ENCODE measurements at regions not wholly inside any gene's neighbourhood (a gene's known extent, or its start where the extent isn't known, plus 50 kb on each side); places are given as distances from the start of the nearest gene placed in this dataset.

DNA sequence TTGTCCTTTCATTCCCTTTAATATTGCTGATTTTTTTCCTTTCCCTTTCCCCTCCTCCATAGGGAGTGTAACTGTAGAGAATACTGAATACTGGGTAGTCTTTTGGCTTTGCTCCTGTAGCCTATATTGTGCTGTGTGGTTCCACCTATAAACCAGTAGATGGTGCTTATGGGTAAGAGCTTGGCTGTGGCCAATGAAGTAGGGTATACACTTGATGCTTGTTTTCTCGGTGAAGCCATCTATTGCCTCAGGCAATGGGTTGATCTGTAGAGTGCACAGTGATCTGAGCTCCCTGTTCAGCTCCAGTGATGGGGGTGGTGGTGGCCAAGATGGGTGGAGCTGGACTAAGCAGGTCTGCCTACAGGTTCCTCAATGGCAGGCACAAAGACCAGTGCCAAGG is 203.3 kb upstream of the IMPG1 start:
- CTCF ChIA-PET = no interaction called here

GRCh38 chr6:76264468-76264867 is 192.0 kb upstream of the IMPG1 start:
- Mint-ChIP-seq H3K4me3 (no peak overlapping the region), H3K36me3 (no peaks in the 10 kb centered on the region), H3K27me3 (no peaks in the 10 kb centered on the region), H3K9me3 (peaks cover 43% of the 10 kb centered on the region), H3K27ac (no peak overlapping the region), H3K4me1 (ENCODE audit: low read depth) (no peaks in the 10 kb centered on the region)
- intact Hi-C loops (cut with micrococcal nuclease) = no loop called here
- POLR2A ChIA-PET = no interaction called here
- CTCF ChIA-PET = no interaction called here
- no peak for DNase-seq

More for the DNA sequence above, 203.3 kb upstream of the IMPG1 start:
- no peak overlapping the region for H3K4me3 Mint-ChIP-seq
- H3K27me3 Mint-ChIP-seq = no peaks in the 10 kb centered on the region
- POLR2A ChIA-PET = no interaction called here
- no peak for DNase-seq
- H3K27ac Mint-ChIP-seq = no peak overlapping the region
- no peaks in the 10 kb centered on the region for H3K36me3 Mint-ChIP-seq
- peaks cover 30% of the 10 kb centered on the region for H3K9me3 Mint-ChIP-seq
- intact Hi-C loops (cut with micrococcal nuclease) = no loop called here
- H3K4me1 Mint-ChIP-seq (ENCODE audit: low read depth) = no peaks in the 10 kb centered on the region

- no peaks in the 10 kb centered on the region for H3K4me1 Mint-ChIP-seq (ENCODE audit: low read depth)
- H3K27ac Mint-ChIP-seq = no peak overlapping the region
- no peak for DNase-seq
- ChIA-PET POLR2A (no interaction called here), CTCF (no interaction called here)
- intact Hi-C loops (cut with micrococcal nuclease) = no loop called here
- peaks cover 37% of the 10 kb centered on the region for H3K9me3 Mint-ChIP-seq
- H3K27me3 Mint-ChIP-seq = no peaks in the 10 kb centered on the region
- H3K36me3 Mint-ChIP-seq = no peaks in the 10 kb centered on the region
- H3K4me3 Mint-ChIP-seq = no peak overlapping the region
These were observed 189.8 kb upstream of the IMPG1 start for GRCh38 chr6:76262240-76262639.

- peaks cover 5% of the 10 kb centered on the region for H3K9me3 Mint-ChIP-seq
- H3K4me1 Mint-ChIP-seq (ENCODE audit: low read depth) = no peaks in the 10 kb centered on the region
- no peak overlapping the region for H3K4me3 Mint-ChIP-seq
- POLR2A ChIA-PET = no interaction called here
- H3K36me3 Mint-ChIP-seq = no peaks in the 10 kb centered on the region
- H3K27me3 Mint-ChIP-seq = no peaks in the 10 kb centered on the region
- CTCF ChIA-PET = no interaction called here
- no peak for DNase-seq
- no peak overlapping the region for H3K27ac Mint-ChIP-seq
- intact Hi-C loops (cut with micrococcal nuclease) = no loop called here
These were observed 178.2 kb upstream of the IMPG1 start for GRCh38 chr6:76250666-76251065.

- ChIA-PET POLR2A (no interaction called here), CTCF (no interaction called here)
- no peaks in the 10 kb centered on the region for H3K27me3 Mint-ChIP-seq
- intact Hi-C loops (cut with micrococcal nuclease) = no loop called here
- no peak overlapping the region for H3K27ac Mint-ChIP-seq
- no peak for DNase-seq
- no peaks in the 10 kb centered on the region for H3K36me3 Mint-ChIP-seq
- H3K9me3 Mint-ChIP-seq = peaks cover 2% of the 10 kb centered on the region
- no peak overlapping the region for H3K4me3 Mint-ChIP-seq
- no peaks in the 10 kb centered on the region for H3K4me1 Mint-ChIP-seq (ENCODE audit: low read depth)
These were observed 175.1 kb upstream of the IMPG1 start for GRCh38 chr6:76247527-76247926.

DNA sequence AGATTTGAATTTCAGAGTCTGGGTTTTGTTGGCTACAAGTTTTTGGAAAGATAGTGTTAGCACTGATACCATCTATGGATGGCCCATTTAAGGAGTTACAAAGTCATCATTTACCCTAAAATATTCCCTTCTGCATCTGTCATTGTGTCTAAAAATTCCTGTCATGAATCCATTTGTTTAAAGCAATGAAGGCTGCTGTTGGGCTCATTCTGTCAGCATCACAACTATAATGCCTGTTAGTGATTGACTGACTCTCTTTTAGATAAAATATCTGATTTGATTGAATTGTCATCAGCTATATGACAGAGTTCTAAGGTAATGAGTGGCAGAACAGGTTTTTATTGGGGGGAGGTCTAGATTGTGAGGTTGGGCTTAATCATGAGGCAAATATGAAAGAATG is 167.6 kb upstream of the IMPG1 start:
- POLR2A ChIA-PET = no interaction called here
- no peak overlapping the region for H3K27ac Mint-ChIP-seq
- no peaks in the 10 kb centered on the region for H3K4me1 Mint-ChIP-seq (ENCODE audit: low read depth)
- no peak overlapping the region for H3K4me3 Mint-ChIP-seq
- H3K36me3 Mint-ChIP-seq = no peaks in the 10 kb centered on the region
- DNase-seq = no peak
- H3K27me3 Mint-ChIP-seq = no peaks in the 10 kb centered on the region
- intact Hi-C loops (cut with micrococcal nuclease) = no loop called here
- CTCF ChIA-PET = no interaction called here
- H3K9me3 Mint-ChIP-seq = peaks cover 19% of the 10 kb centered on the region

DNA sequence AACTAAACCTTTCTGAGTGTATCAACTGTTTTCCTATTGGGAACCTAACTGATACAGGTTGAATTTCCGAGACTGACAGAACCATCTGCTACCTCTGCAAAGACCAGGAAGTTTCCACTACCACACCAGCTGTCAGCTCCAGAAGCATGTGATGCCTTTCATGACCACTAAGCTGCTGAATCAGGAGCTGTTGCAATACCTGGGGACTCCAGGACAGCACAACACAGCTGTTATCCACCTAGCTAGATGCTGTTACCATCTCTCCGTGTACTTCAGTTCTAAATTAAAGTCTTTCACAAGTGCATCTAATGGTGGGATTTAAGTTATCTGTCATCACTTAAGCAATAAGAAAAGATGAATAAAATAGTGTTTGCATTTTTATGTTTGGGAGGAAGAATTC is 158.2 kb upstream of the IMPG1 start:
- Mint-ChIP-seq H3K9me3 (peaks cover 2% of the 10 kb centered on the region), H3K36me3 (no peaks in the 10 kb centered on the region), H3K27ac (no peak overlapping the region), H3K4me1 (ENCODE audit: low read depth) (no peaks in the 10 kb centered on the region), H3K27me3 (no peaks in the 10 kb centered on the region), H3K4me3 (no peak overlapping the region)
- ChIA-PET POLR2A (no interaction called here), CTCF (no interaction called here)
- DNase-seq = no peak
- intact Hi-C loops (cut with micrococcal nuclease) = no loop called here

DNA sequence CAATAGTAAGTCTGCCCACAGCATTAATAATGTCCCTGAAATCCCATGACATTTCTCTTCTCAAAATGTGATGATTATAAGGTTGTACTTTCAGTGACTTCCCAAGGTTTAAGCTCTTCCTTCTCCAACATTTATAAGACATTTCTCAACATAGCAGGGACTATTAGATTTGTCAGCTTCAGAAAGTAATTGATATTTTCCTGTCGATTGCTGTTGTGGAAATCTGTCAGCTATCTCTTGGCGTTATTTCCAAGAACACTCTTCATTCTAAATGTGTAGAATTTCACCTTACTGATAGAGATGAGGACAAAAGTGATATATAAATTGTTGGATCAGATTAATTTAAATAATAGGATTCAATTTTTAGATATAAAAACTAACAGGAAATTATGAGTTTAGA is 149.7 kb upstream of the IMPG1 start:
- no peaks in the 10 kb centered on the region for H3K36me3 Mint-ChIP-seq
- no peak for DNase-seq
- intact Hi-C loops (cut with micrococcal nuclease) = no loop called here
- H3K4me3 Mint-ChIP-seq = no peak overlapping the region
- H3K4me1 Mint-ChIP-seq (ENCODE audit: low read depth) = no peaks in the 10 kb centered on the region
- H3K27ac Mint-ChIP-seq = no peak overlapping the region
- ChIA-PET CTCF (no interaction called here), POLR2A (no interaction called here)
- no peaks in the 10 kb centered on the region for H3K27me3 Mint-ChIP-seq
- H3K9me3 Mint-ChIP-seq = peaks cover 7% of the 10 kb centered on the region

- Mint-ChIP-seq H3K4me3 (no peak overlapping the region), H3K36me3 (no peaks in the 10 kb centered on the region), H3K27ac (no peak overlapping the region), H3K9me3 (peaks cover 7% of the 10 kb centered on the region), H3K4me1 (ENCODE audit: low read depth) (no peaks in the 10 kb centered on the region), H3K27me3 (no peaks in the 10 kb centered on the region)
- CTCF ChIA-PET = no interaction called here
- intact Hi-C loops (cut with micrococcal nuclease) = no loop called here
- POLR2A ChIA-PET = no interaction called here
- DNase-seq = no peak
These were observed 149.1 kb upstream of the IMPG1 start for GRCh38 chr6:76221525-76221924.

- no peaks in the 10 kb centered on the region for H3K36me3 Mint-ChIP-seq
- H3K9me3 Mint-ChIP-seq = peaks cover 7% of the 10 kb centered on the region
- intact Hi-C loops (cut with micrococcal nuclease) = no loop called here
- no peak overlapping the region for H3K27ac Mint-ChIP-seq
- ChIA-PET POLR2A (no interaction called here), CTCF (no interaction called here)
- H3K27me3 Mint-ChIP-seq = no peaks in the 10 kb centered on the region
- no peak for DNase-seq
- H3K4me3 Mint-ChIP-seq = no peak overlapping the region
- H3K4me1 Mint-ChIP-seq (ENCODE audit: low read depth) = no peaks in the 10 kb centered on the region
These were observed 148.3 kb upstream of the IMPG1 start for GRCh38 chr6:76220805-76221204.

DNA sequence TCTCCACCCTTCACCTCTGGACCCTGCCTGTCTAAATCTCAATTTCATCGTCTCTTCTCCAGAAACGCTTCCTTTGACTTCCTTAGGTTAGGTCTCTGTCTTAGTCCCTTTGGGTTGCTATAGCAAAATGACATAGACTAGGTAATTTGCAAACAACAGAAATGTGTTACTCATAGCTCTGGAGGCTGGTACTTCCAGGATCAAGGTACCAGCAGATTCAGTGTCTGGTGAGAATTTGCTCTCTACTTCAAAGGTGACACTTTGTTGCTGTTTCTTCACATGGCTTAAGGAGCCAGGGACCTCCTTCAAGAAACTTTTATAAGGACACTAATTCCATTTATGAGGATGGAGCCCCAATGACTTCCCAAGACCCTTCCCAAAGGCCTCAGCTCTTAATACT is 145.1 kb upstream of the IMPG1 start:
- ChIA-PET POLR2A (no interaction called here), CTCF (no interaction called here)
- Mint-ChIP-seq H3K4me1 (ENCODE audit: low read depth) (no peaks in the 10 kb centered on the region), H3K4me3 (no peak overlapping the region), H3K36me3 (no peaks in the 10 kb centered on the region), H3K27me3 (no peaks in the 10 kb centered on the region), H3K9me3 (peaks cover 11% of the 10 kb centered on the region), H3K27ac (no peak overlapping the region)
- no peak for DNase-seq
- intact Hi-C loops (cut with micrococcal nuclease) = no loop called here

DNA sequence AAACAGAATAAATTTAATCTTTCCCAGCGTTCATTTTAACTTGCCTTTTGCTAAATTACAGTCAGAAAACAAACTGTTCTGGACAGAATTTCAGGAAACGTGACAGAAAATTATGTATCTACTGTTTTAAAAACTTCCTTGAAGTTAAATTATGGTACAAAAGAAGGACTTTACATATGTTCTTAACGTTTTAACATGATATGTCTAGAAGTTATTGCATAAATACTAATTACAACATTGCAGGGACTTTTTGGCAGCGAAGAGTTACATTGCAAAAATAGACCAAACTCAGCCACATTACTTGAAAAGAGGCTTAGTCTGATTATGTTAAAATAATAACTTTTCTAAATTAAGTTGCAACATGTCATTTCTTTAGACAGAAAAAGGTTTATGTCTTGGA is 142.1 kb upstream of the IMPG1 start:
- intact Hi-C loops (cut with micrococcal nuclease) = no loop called here
- H3K9me3 Mint-ChIP-seq = peaks cover 20% of the 10 kb centered on the region
- ChIA-PET POLR2A (no interaction called here), CTCF (no interaction called here)
- DNase-seq = no peak
- H3K27ac Mint-ChIP-seq = no peak overlapping the region
- H3K36me3 Mint-ChIP-seq = no peaks in the 10 kb centered on the region
- H3K27me3 Mint-ChIP-seq = no peaks in the 10 kb centered on the region
- H3K4me3 Mint-ChIP-seq = no peak overlapping the region
- H3K4me1 Mint-ChIP-seq (ENCODE audit: low read depth) = no peaks in the 10 kb centered on the region

DNA sequence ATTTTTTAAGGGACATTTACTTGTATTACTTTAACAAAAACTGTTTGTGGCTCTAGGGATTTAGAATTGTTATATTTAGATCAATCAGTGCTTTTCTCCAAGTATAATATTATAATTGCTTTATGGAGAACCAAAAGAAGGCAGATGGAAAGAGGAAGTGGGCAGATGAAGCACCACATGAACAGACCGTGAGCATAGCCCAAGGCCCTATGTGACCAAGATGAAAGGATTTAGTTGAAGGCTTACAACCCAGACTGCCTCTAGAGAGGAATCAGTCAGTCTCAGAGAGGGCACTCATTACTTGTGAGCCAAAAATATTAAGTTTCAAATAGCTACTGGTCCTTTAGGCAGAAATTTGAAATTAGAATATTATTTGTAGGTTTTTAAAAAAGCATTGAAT is 102.3 kb upstream of the IMPG1 start:
- no peak for DNase-seq
- Mint-ChIP-seq H3K4me3 (no peak overlapping the region), H3K4me1 (ENCODE audit: low read depth) (no peaks in the 10 kb centered on the region), H3K27ac (no peak overlapping the region), H3K9me3 (peaks cover 3% of the 10 kb centered on the region), H3K27me3 (no peaks in the 10 kb centered on the region), H3K36me3 (no peaks in the 10 kb centered on the region)
- ChIA-PET CTCF (interaction anchor here (0.7 kb wide), 1 partner anchor 38 kb away, joined by 3 read pairs; no protein-coding TSS in a partner anchor), POLR2A (no interaction called here)
- intact Hi-C loops (cut with micrococcal nuclease) = no loop called here

DNA sequence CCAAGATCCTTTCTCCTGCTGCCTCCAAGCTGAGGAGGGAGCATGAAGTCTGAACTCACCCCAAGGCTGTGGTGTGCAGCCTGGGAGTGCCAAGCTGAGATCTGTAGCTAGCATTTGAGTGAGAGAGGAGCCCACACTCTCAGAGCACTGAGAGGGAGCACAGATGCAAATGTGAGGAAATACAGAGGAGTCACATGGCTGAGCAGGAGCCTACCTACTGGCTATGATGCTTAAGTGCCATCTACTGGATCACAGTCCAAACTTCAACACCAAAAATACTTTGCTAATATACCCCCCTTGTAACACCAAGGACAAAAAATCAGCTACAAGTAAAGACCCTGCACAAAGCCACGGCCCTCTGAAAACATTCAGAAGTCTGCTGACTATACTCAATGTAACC is 94.4 kb upstream of the IMPG1 start:
- no peak for DNase-seq
- Mint-ChIP-seq H3K27me3 (no peaks in the 10 kb centered on the region), H3K9me3 (peaks cover 3% of the 10 kb centered on the region), H3K36me3 (no peaks in the 10 kb centered on the region), H3K4me3 (no peak overlapping the region), H3K27ac (no peak overlapping the region), H3K4me1 (ENCODE audit: low read depth) (no peaks in the 10 kb centered on the region)
- CTCF ChIA-PET = no interaction called here
- intact Hi-C loops (cut with micrococcal nuclease) = no loop called here
- POLR2A ChIA-PET = no interaction called here
